ENCODE measurements at regions not wholly inside any gene's neighbourhood (a gene's known extent, or its start where the extent isn't known, plus 50 kb on each side); places are given as distances from the start of the nearest gene placed in this dataset.

- DNase-seq: no peak
These were observed 120.5 kb upstream of the HMHB1 start for GRCh38 chr5:143691287-143691944.

- no peak for DNase-seq
These were observed 124.4 kb upstream of the HMHB1 start for GRCh38 chr5:143687604-143688003.

- peak; percentile 9 for DNase-seq
These were observed 126.6 kb upstream of the HMHB1 start for GRCh38 chr5:143685246-143685815.

GRCh38 chr5:143683459-143683858 is 128.5 kb upstream of the HMHB1 start:
- no peak for DNase-seq

GRCh38 chr5:143682929-143683386 is 129.0 kb upstream of the HMHB1 start:
- peak; percentile 32 for DNase-seq

- peak; percentile 37 for DNase-seq
These were observed 129.6 kb upstream of the HMHB1 start for GRCh38 chr5:143682246-143682905.

- DNase-seq: no peak
These were observed 131.2 kb upstream of the HMHB1 start for GRCh38 chr5:143680672-143681259.

GRCh38 chr5:143679777-143680176 is 132.2 kb upstream of the HMHB1 start:
- DNase-seq: no peak

GRCh38 chr5:143678148-143678905 is 133.6 kb upstream of the HMHB1 start:
- no peak for DNase-seq

GRCh38 chr5:143677403-143677802 is 134.6 kb upstream of the HMHB1 start:
- DNase-seq: no peak

- DNase-seq: no peak
These were observed 135.2 kb upstream of the HMHB1 start for GRCh38 chr5:143676802-143677201.

- DNase-seq: no peak
These were observed 137.5 kb upstream of the HMHB1 start for GRCh38 chr5:143674469-143674786.

GRCh38 chr5:143673676-143674468 is 138.1 kb upstream of the HMHB1 start:
- no peak for DNase-seq

GRCh38 chr5:143672806-143673205 is 139.2 kb upstream of the HMHB1 start:
- DNase-seq: no peak

- no peak for DNase-seq
These were observed 140.0 kb upstream of the HMHB1 start for GRCh38 chr5:143671674-143672569.

- DNase-seq: no peak
These were observed 140.9 kb upstream of the HMHB1 start for GRCh38 chr5:143671021-143671420.

- no peak for DNase-seq
These were observed 146.1 kb upstream of the HMHB1 start for GRCh38 chr5:143665866-143666265.

- DNase-seq: no peak
These were observed 147.3 kb upstream of the HMHB1 start for GRCh38 chr5:143664623-143665022.

GRCh38 chr5:143663872-143664271 is 148.1 kb upstream of the HMHB1 start:
- no peak for DNase-seq

- DNase-seq: no peak
These were observed 149.9 kb upstream of the HMHB1 start for GRCh38 chr5:143662020-143662419.

GRCh38 chr5:143660625-143661024 is 151.3 kb upstream of the HMHB1 start:
- no peak for DNase-seq

All from NCI-H82 (cell line).